ENCODE measurements at regions not wholly inside any gene's neighbourhood (a gene's known extent, or its start where the extent isn't known, plus 50 kb on each side); places are given as distances from the start of the nearest gene placed in this dataset.

GRCh38 chr10:4154191-4154715, 369.2 kb upstream of the KLF6 start:
- Mint-ChIP-seq H3K27me3 (no peaks in the 10 kb centered on the region), H3K4me1 (peaks cover 3% of the 10 kb centered on the region), H3K4me3 (no peak overlapping the region), H3K9me3 (ENCODE audit: insufficient read depth) (peaks cover 4% of the 10 kb centered on the region), H3K27ac (no peak overlapping the region)
- no peak for TF ChIP-seq CTCF (IDR thresholded peaks at IDR 0.05)
- no peak for TF ChIP-seq EZH2 (IDR thresholded peaks at IDR 0.05; ENCODE audit: borderline replicate concordance, insufficient read depth, low read depth, low read length, poor library complexity, severe bottlenecking)
- no peak overlapping the region for H3K27ac ChIP-seq (ENCODE audit: low read length in 2 of 2)
- 80% methylated on average over 2 of the region's 4 CpGs for WGBS (ENCODE audit: insufficient coverage)
- H3K9me3 ChIP-seq (ENCODE audit: control extremely low read depth in 1 of 3, control insufficient read depth in 2 of 3, insufficient read depth in 1 of 3, low read length in 2 of 3) = peaks cover 0 to 8% (median 4%) of the 10 kb centered on the region in 3 donors
- H4K20me1 ChIP-seq (ENCODE audit: control insufficient read depth, insufficient read depth, low read length, poor library complexity, severe bottlenecking) = no peaks in the 10 kb centered on the region
- H3K9ac ChIP-seq (ENCODE audit: low read length) = no peak overlapping the region
- POLR2A ChIA-PET = no interaction called here
- no peaks in the 10 kb centered on the region for H3K79me2 ChIP-seq (ENCODE audit: control insufficient read depth, insufficient read depth, low read length)
- no peaks in the 10 kb centered on the region for H3K4me1 ChIP-seq (ENCODE audit: control insufficient read depth in 2 of 2, insufficient read depth in 2 of 2, low read length in 2 of 2)
- DNase-seq (no peak), ATAC-seq (ENCODE audit: low read depth) (no peak)
- no peak overlapping the region for H3K4me2 ChIP-seq (replicated peaks; ENCODE audit: low read depth, low read length, poor library complexity, severe bottlenecking)
- no peak overlapping the region for H2AFZ ChIP-seq (ENCODE audit: insufficient read depth, low read depth, low read length, poor library complexity, severe bottlenecking)
- CTCF ChIA-PET = interaction anchor here (0.5 kb wide), 1 partner anchor 604 kb away, joined by 3 read pairs; no protein-coding TSS in a partner anchor
- no peak overlapping the region for H3K4me3 ChIP-seq (ENCODE audit: control extremely low read depth in 1 of 5, extremely low read depth in 1 of 5, insufficient read depth in 1 of 5, low read depth in 2 of 5, low read length in 4 of 5)
- no peaks in the 10 kb centered on the region for H3K27me3 ChIP-seq (replicated peaks in 1 of 4; ENCODE audit: control extremely low read depth in 1 of 4, control insufficient read depth in 3 of 4, insufficient read depth in 4 of 4, low read length in 3 of 4)
- intact Hi-C loops (cut with micrococcal nuclease) = no loop called here
- no peaks in the 10 kb centered on the region for H3K36me3 ChIP-seq (replicated peaks in 1 of 2; ENCODE audit: control extremely low read depth in 1 of 2, control insufficient read depth in 1 of 2, extremely low read depth in 1 of 2, insufficient read depth in 2 of 2, low read length in 1 of 2)

GRCh38 chr10:4151466-4151865, 366.5 kb upstream of the KLF6 start:
- H3K27ac ChIP-seq (ENCODE audit: low read length in 2 of 2) = no peak overlapping the region
- no peak overlapping the region for H3K4me2 ChIP-seq (replicated peaks; ENCODE audit: low read depth, low read length, poor library complexity, severe bottlenecking)
- DNase-seq (no peak), ATAC-seq (ENCODE audit: low read depth) (no peak)
- peaks cover 0 to 15% (median 4%) of the 10 kb centered on the region in 3 donors for H3K9me3 ChIP-seq (ENCODE audit: control extremely low read depth in 1 of 3, control insufficient read depth in 2 of 3, insufficient read depth in 1 of 3, low read length in 2 of 3)
- no peaks in the 10 kb centered on the region for H3K79me2 ChIP-seq (ENCODE audit: control insufficient read depth, insufficient read depth, low read length)
- 92% methylated on average over 9 of the region's 16 CpGs for WGBS (ENCODE audit: insufficient coverage)
- intact Hi-C loops (cut with micrococcal nuclease) = no loop called here
- Mint-ChIP-seq H3K9me3 (ENCODE audit: insufficient read depth) (peaks cover 4% of the 10 kb centered on the region), H3K27ac (no peak overlapping the region), H3K4me3 (no peak overlapping the region), H3K4me1 (peaks cover 3% of the 10 kb centered on the region), H3K27me3 (no peaks in the 10 kb centered on the region)
- ChIA-PET POLR2A (no interaction called here), CTCF (interaction anchor here (1.8 kb wide), 1 partner anchor 912 kb away, joined by 4 read pairs; no protein-coding TSS in a partner anchor)
- H3K36me3 ChIP-seq (replicated peaks in 1 of 2; ENCODE audit: control extremely low read depth in 1 of 2, control insufficient read depth in 1 of 2, extremely low read depth in 1 of 2, insufficient read depth in 2 of 2, low read length in 1 of 2) = no peaks in the 10 kb centered on the region
- no peaks in the 10 kb centered on the region for H3K4me1 ChIP-seq (ENCODE audit: control insufficient read depth in 2 of 2, insufficient read depth in 2 of 2, low read length in 2 of 2)
- no peak overlapping the region for H3K4me3 ChIP-seq (ENCODE audit: control extremely low read depth in 1 of 5, extremely low read depth in 1 of 5, insufficient read depth in 1 of 5, low read depth in 2 of 5, low read length in 4 of 5)
- H3K27me3 ChIP-seq (replicated peaks in 1 of 4; ENCODE audit: control extremely low read depth in 1 of 4, control insufficient read depth in 3 of 4, insufficient read depth in 4 of 4, low read length in 3 of 4) = no peaks in the 10 kb centered on the region
- no peak for TF ChIP-seq EZH2 (IDR thresholded peaks at IDR 0.05; ENCODE audit: borderline replicate concordance, insufficient read depth, low read depth, low read length, poor library complexity, severe bottlenecking)
- H4K20me1 ChIP-seq (ENCODE audit: control insufficient read depth, insufficient read depth, low read length, poor library complexity, severe bottlenecking) = no peaks in the 10 kb centered on the region
- H3K9ac ChIP-seq (ENCODE audit: low read length) = no peak overlapping the region
- no peak overlapping the region for H2AFZ ChIP-seq (ENCODE audit: insufficient read depth, low read depth, low read length, poor library complexity, severe bottlenecking)

All from B cell (primary cell).